ENCODE measurements at regions not wholly inside any gene's neighbourhood (a gene's known extent, or its start where the extent isn't known, plus 50 kb on each side); places are given as distances from the start of the nearest gene placed in this dataset.

DNA sequence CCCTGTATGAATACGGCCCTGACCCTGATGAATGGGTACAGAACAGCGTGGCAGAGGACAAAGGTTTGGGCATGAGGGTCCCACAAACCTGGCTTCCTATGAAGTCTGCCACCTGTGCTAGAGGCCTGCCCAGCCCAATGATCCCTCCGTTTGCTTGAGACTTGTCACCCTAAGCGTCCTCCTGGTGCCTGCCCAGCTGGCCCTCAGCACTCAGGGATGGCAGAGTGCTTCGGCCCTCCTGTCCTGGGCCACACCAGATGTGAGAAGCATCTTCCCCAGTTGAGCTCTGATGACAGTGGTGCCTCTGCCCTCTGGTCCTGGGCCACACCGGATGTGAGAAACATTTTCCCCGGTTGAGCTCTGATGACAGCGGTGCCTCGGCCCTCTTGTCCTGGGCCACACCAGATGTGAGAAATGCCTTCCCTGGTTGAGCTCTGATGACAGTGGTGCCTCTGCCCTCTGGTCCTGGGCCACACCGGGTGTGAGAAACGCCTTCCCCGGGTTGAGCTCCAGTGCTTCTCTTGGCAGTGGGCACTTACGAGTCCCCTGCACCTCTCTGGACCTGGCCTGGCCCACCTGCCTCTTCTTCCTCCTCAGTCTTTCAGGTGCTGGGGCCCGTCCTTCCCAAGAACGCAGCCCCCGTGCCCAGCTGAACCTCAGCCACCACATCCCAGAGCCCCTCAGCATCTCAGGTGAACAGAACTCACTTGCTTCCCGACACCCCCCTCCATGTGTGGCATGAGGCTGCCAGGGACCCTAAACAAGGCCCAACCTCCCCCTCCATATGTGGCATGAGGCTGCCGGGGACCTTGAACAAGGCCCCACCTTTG, 253.1 kb upstream of the IRX1 start:
- TF ChIP-seq, protein P1, sequence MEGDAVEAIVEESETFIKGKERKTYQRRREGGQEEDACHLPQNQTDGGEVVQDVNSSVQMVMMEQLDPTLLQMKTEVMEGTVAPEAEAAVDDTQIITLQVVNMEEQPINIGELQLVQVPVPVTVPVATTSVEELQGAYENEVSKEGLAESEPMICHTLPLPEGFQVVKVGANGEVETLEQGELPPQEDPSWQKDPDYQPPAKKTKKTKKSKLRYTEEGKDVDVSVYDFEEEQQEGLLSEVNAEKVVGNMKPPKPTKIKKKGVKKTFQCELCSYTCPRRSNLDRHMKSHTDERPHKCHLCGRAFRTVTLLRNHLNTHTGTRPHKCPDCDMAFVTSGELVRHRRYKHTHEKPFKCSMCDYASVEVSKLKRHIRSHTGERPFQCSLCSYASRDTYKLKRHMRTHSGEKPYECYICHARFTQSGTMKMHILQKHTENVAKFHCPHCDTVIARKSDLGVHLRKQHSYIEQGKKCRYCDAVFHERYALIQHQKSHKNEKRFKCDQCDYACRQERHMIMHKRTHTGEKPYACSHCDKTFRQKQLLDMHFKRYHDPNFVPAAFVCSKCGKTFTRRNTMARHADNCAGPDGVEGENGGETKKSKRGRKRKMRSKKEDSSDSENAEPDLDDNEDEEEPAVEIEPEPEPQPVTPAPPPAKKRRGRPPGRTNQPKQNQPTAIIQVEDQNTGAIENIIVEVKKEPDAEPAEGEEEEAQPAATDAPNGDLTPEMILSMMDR (conservative IDR thresholded peaks at IDR 0.05), result no peak
- Mint-ChIP-seq H3K36me3 (no peaks in the 10 kb centered on the region), H3K27me3 (peaks cover 30% of the 10 kb centered on the region), H3K9me3 (no peaks in the 10 kb centered on the region), H3K4me1 (ENCODE audit: unreplicated experiment) (no peaks in the 10 kb centered on the region), H3K27ac (no peak overlapping the region), H3K4me3 (no peak overlapping the region)
- DNase-seq (ENCODE audit: extremely low spot score, unreplicated experiment), result no peak

DNA sequence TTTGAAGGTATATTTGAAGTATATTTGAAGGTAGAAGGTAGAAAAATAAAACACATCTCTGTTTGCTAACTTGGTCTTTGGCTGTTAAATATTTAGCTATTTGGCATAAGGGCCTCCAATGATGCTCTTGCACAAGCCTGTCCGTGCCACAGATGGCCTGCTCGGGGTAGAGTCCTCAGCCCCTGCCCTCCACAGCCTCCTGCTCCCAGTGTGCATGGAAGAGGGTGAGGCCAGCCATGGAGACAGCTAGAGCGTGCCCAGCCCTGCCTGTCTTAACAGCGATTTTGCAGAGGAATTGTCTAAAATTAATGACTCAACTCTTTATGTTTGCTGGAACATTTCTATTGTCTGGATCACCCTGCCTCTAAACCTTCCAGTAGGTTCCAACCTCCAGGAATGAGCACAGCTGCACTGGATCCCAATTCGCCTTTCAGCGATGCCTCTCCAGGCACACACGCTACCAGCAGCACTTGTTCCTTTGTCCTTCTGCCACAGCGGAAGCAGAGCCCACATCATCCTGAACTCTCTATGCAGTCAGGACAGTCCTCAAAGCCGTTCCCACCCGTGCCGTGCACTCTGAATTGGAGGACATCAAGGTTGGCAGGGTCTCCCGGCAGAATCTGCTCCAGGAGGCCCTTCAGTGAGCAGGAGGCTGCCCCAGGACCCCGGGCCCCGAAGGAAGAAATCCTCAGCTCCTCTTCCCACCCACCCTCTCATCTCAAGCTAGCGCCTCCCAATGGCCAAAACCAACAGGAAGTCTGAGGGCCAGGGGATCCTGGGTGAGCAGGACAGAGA, 254.0 kb upstream of the IRX1 start:
- H3K36me3 Mint-ChIP-seq, result no peaks in the 10 kb centered on the region
- TF ChIP-seq, protein P1 (conservative IDR thresholded peaks at IDR 0.05), result no peak
- peaks cover 30% of the 10 kb centered on the region for H3K27me3 Mint-ChIP-seq

DNA sequence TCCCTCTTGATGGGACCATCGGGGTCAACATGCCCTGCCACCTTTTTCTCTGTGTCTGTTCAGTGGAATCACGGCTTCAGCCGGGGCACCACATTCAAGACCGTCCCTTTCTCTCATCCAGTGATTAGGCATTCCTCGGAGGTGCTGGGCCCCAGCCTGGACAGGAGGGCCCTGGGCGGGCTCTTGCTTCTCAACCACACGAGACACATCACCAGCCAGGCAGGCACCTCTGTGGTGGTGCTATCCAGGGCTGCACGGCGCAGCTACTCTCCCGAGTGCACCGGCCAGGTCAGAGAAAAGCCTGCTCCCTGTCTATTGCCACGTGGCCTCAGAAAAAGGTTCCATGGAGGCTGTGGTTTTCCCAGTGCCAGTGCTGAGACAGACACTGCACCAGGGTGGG, 255.2 kb upstream of the IRX1 start:
- TF ChIP-seq, protein P1 (conservative IDR thresholded peaks at IDR 0.05), result no peak
- Mint-ChIP-seq H3K9me3 (no peaks in the 10 kb centered on the region), H3K36me3 (no peaks in the 10 kb centered on the region), H3K4me1 (ENCODE audit: unreplicated experiment) (no peaks in the 10 kb centered on the region), H3K27me3 (peaks cover 26% of the 10 kb centered on the region), H3K27ac (no peak overlapping the region), H3K4me3 (no peak overlapping the region)
- no peak for DNase-seq (ENCODE audit: extremely low spot score, unreplicated experiment)

More for the DNA sequence above, 254.0 kb upstream of the IRX1 start:
- no peak overlapping the region for H3K27ac Mint-ChIP-seq
- H3K4me1 Mint-ChIP-seq (ENCODE audit: unreplicated experiment), result no peaks in the 10 kb centered on the region
- H3K4me3 Mint-ChIP-seq, result no peak overlapping the region
- DNase-seq (ENCODE audit: extremely low spot score, unreplicated experiment), result no peak
- no peaks in the 10 kb centered on the region for H3K9me3 Mint-ChIP-seq

GRCh38 chr5:3339798-3340115, 255.9 kb upstream of the IRX1 start:
- H3K27ac Mint-ChIP-seq, result no peak overlapping the region
- H3K4me1 Mint-ChIP-seq (ENCODE audit: unreplicated experiment), result no peaks in the 10 kb centered on the region
- H3K4me3 Mint-ChIP-seq, result no peak overlapping the region
- no peaks in the 10 kb centered on the region for H3K36me3 Mint-ChIP-seq
- peaks cover 19% of the 10 kb centered on the region for H3K27me3 Mint-ChIP-seq
- no peaks in the 10 kb centered on the region for H3K9me3 Mint-ChIP-seq
- TF ChIP-seq, protein P1 (conservative IDR thresholded peaks at IDR 0.05), result no peak
- DNase-seq (ENCODE audit: extremely low spot score, unreplicated experiment), result no peak

- no peaks in the 10 kb centered on the region for H3K9me3 Mint-ChIP-seq
- H3K36me3 Mint-ChIP-seq, result no peaks in the 10 kb centered on the region
Measured at GRCh38 chr5:3339092-3339797, 256.4 kb upstream of the IRX1 start.

More at GRCh38 chr5:3339092-3339797, 256.4 kb upstream of the IRX1 start:
- TF ChIP-seq, protein P1 (conservative IDR thresholded peaks at IDR 0.05), result no peak
- Mint-ChIP-seq H3K4me3 (no peak overlapping the region), H3K27ac (no peak overlapping the region), H3K27me3 (peaks cover 16% of the 10 kb centered on the region), H3K4me1 (ENCODE audit: unreplicated experiment) (no peaks in the 10 kb centered on the region)
- DNase-seq (ENCODE audit: extremely low spot score, unreplicated experiment), result no peak

All from type B pancreatic cell (in vitro differentiated cells).